ENCODE measurements at regions not wholly inside any gene's neighbourhood (a gene's known extent, or its start where the extent isn't known, plus 50 kb on each side); places are given as distances from the start of the nearest gene placed in this dataset.

- ATAC-seq (no peak), DNase-seq (ENCODE audit: low spot score) (no peak), FAIRE-seq (no peak)
- H3K4me1 ChIP-seq (ENCODE audit: insufficient read depth, low read length): peaks cover 67% of the 10 kb centered on the region
- H3K4me3 ChIP-seq (replicated peaks in 1 of 3; ENCODE audit: insufficient read depth in 1 of 3, low read depth in 2 of 3, low read length in 3 of 3): no peak overlapping the region
- intact Hi-C loops (cut with micrococcal nuclease; ENCODE audit: unreplicated experiment): no loop called here
- H3K79me2 ChIP-seq (ENCODE audit: insufficient read depth, low read length): no peaks in the 10 kb centered on the region
- H4K20me1 ChIP-seq (ENCODE audit: insufficient read depth, low read length): no peaks in the 10 kb centered on the region
- BruUV-seq (replicated peaks): no TSS peak
- no peaks in the 10 kb centered on the region for H3K9me3 ChIP-seq (ENCODE audit: low read length)
- H3K9ac ChIP-seq (ENCODE audit: insufficient read depth, low read depth, low read length): 0 out of 2 replicates have a peak overlapping the region, but pooled peaks have one; percentile 83
- H2AFZ ChIP-seq (ENCODE audit: low read length): no peak overlapping the region
- POLR2A ChIA-PET: interaction anchor here (0.8 to 10.9 kb wide), 8 partner anchors 12 to 93 kb away, joined by 3 to 268 read pairs (median 126); partner anchors contain the start of gene RHOB
- no peak overlapping the region for H3K4me2 ChIP-seq (ENCODE audit: low read depth, low read length)
- peak overlapping the region; percentile 97 for H3K27ac ChIP-seq (ENCODE audit: extremely low read length, insufficient read depth, low read length)
- no peaks in the 10 kb centered on the region for H3K36me3 ChIP-seq (replicated peaks in 1 of 2; ENCODE audit: control insufficient read depth in 1 of 2, insufficient read depth in 2 of 2, low read length in 2 of 2)
- CTCF ChIA-PET (ENCODE audit: low intra/inter-chr PET ratio, low total read pairs): no interaction called here
- no peaks in the 10 kb centered on the region for H3K27me3 ChIP-seq (ENCODE audit: control insufficient read depth in 1 of 2, insufficient read depth in 2 of 2, low read length in 2 of 2)
- 95% methylated on average over 16 of the region's 16 CpGs for WGBS (ENCODE audit: low lambda C conversion rate)
- in situ Hi-C loops (cut with HindIII; ENCODE audit: extremely low pct_ligation_motif_present, low pct_unique_long_range_greater_than_20kb): no loop called here
- TF ChIP-seq POGK (CRISPR knock-in tag; conservative IDR thresholded peaks at IDR 0.05): no peak
- no peak for TF ChIP-seq ZNF296 (CRISPR knock-in tag; conservative IDR thresholded peaks at IDR 0.05)
- TF ChIP-seq SCMH1 (CRISPR knock-in tag; IDR thresholded peaks at IDR 0.05; ENCODE audit: borderline replicate concordance): no peak
- 0 out of 2 replicates have a peak, but pooled peaks have one; percentile 48 for TF ChIP-seq ZNF136 (CRISPR knock-in tag; IDR thresholded peaks at IDR 0.05; ENCODE audit: low read depth)
- no peak for TF ChIP-seq ZNF644 (CRISPR knock-in tag; IDR thresholded peaks at IDR 0.05; ENCODE audit: low read depth)
- TF ChIP-seq ZSCAN21 (CRISPR knock-in tag; IDR thresholded peaks at IDR 0.05; ENCODE audit: borderline replicate concordance): no peak
- TF ChIP-seq ZNF18 (CRISPR knock-in tag; IDR thresholded peaks at IDR 0.05; ENCODE audit: insufficient replicate concordance): no peak
- no peak for TF ChIP-seq CCAR2 (optimal IDR thresholded peaks at IDR 0.05; ENCODE audit: low read depth, low read length)
- no peak for TF ChIP-seq RARA (CRISPR knock-in tag; IDR thresholded peaks at IDR 0.05)
- 0 out of 2 replicates have a peak, but pooled peaks have one; percentile 48 for TF ChIP-seq MYC (CRISPR knock-in tag; IDR thresholded peaks at IDR 0.05; ENCODE audit: borderline replicate concordance)
- 0 out of 2 replicates have a peak, but pooled peaks have one; percentile 46 for TF ChIP-seq MXD1 (CRISPR knock-in tag; IDR thresholded peaks at IDR 0.05)
- no peak for TF ChIP-seq DMTF1 (CRISPR knock-in tag; IDR thresholded peaks at IDR 0.05)
- TF ChIP-seq TBX3 (IDR thresholded peaks at IDR 0.05; ENCODE audit: borderline replicate concordance): no peak
- no peak for TF ChIP-seq RBM22 (optimal IDR thresholded peaks at IDR 0.05; ENCODE audit: low read length)
- 0 out of 2 replicates have a peak, but pooled peaks have one; percentile 53 for TF ChIP-seq ZKSCAN5 (CRISPR knock-in tag; IDR thresholded peaks at IDR 0.05)
- TF ChIP-seq NBN (conservative IDR thresholded peaks at IDR 0.05): no peak
- no peak for TF ChIP-seq ZSCAN25 (CRISPR knock-in tag; IDR thresholded peaks at IDR 0.05)
- no peak for TF ChIP-seq ZNF484 (CRISPR knock-in tag; IDR thresholded peaks at IDR 0.05; ENCODE audit: borderline replicate concordance, low read depth)
- peak; percentile 74 for TF ChIP-seq ZFP36 (IDR thresholded peaks at IDR 0.05; ENCODE audit: borderline replicate concordance, low read depth, low read length, partially characterized antibody)
These were observed 93.9 kb downstream of the RHOB start for GRCh38 chr2:20540587-20541293.

All from HepG2 (cell line).